NK-92 treated with Interleukin-12 subunit alpha and Interleukin-12 subunit beta, amount 100 ng/mL, for 24 hours (cell line): ENCODE measurements at regions not wholly inside any gene's neighbourhood (a gene's known extent, or its start where the extent isn't known, plus 50 kb on each side); places are given as distances from the start of the nearest gene placed in this dataset.

Experiments
- DNase-seq: peaks from one replicate; lab custom pipeline; 2025; lab: John Stamatoyannopoulos, UW

- no peak for DNase-seq
Observed at GRCh38 chr5:133738271-133738670, 125.9 kb upstream of the FSTL4 start.

- DNase-seq, result no peak
Observed at GRCh38 chr5:133736512-133736911, 124.2 kb upstream of the FSTL4 start.

GRCh38 chr5:133735346-133735745, 123.0 kb upstream of the FSTL4 start:
- DNase-seq, result no peak

GRCh38 chr5:133734916-133735315, 122.6 kb upstream of the FSTL4 start:
- no peak for DNase-seq

- DNase-seq, result no peak
Observed at GRCh38 chr5:133732536-133732935, 120.2 kb upstream of the FSTL4 start.

- DNase-seq, result no peak
Observed at GRCh38 chr5:133731951-133732350, 119.6 kb upstream of the FSTL4 start.

- DNase-seq, result no peak
Observed at GRCh38 chr5:133730866-133731265, 118.5 kb upstream of the FSTL4 start.

GRCh38 chr5:133730346-133730745, 118.0 kb upstream of the FSTL4 start:
- no peak for DNase-seq

GRCh38 chr5:133729800-133730199, 117.5 kb upstream of the FSTL4 start:
- DNase-seq, result no peak

GRCh38 chr5:133728475-133728874, 116.1 kb upstream of the FSTL4 start:
- DNase-seq, result no peak

GRCh38 chr5:133727636-133728035, 115.3 kb upstream of the FSTL4 start:
- DNase-seq, result no peak

GRCh38 chr5:133723651-133724366, 111.5 kb upstream of the FSTL4 start:
- no peak for DNase-seq

GRCh38 chr5:133723126-133723525, 110.8 kb upstream of the FSTL4 start:
- DNase-seq, result no peak

GRCh38 chr5:133721365-133721764, 109.0 kb upstream of the FSTL4 start:
- no peak for DNase-seq

GRCh38 chr5:133718457-133718856, 106.1 kb upstream of the FSTL4 start:
- no peak for DNase-seq

GRCh38 chr5:133716532-133717183, 104.3 kb upstream of the FSTL4 start:
- DNase-seq, result no peak

- DNase-seq, result no peak
Observed at GRCh38 chr5:133715616-133716015, 103.3 kb upstream of the FSTL4 start.

GRCh38 chr5:133715216-133715615, 102.9 kb upstream of the FSTL4 start:
- DNase-seq, result no peak

- no peak for DNase-seq
Observed at GRCh38 chr5:133714161-133714915, 102.0 kb upstream of the FSTL4 start.

- no peak for DNase-seq
Observed at GRCh38 chr5:133713751-133714150, 101.4 kb upstream of the FSTL4 start.

GRCh38 chr5:133713209-133713608, 100.9 kb upstream of the FSTL4 start:
- DNase-seq, result no peak

GRCh38 chr5:133712562-133712961, 100.2 kb upstream of the FSTL4 start:
- DNase-seq, result no peak

GRCh38 chr5:133709209-133709725, 96.9 kb upstream of the FSTL4 start:
- no peak for DNase-seq
